SK-N-MC (cell line): ENCODE measurements at regions not wholly inside any gene's neighbourhood (a gene's known extent, or its start where the extent isn't known, plus 50 kb on each side); places are given as distances from the start of the nearest gene placed in this dataset.
A peak's percentile ranks its signal among the peaks of the same experiment; 100 is the strongest.
"Not testable (repeated sequence)": the region's sequence is repeated elsewhere in the genome, so short reads cannot be mapped to it uniquely, and the experiment has no call there.

Experiments used
- DNase-seq: peaks from one replicate; pipeline ENCODE4 v3.0.0-alpha.2; 2011; ENCODE audit warnings: low read depth, low spot score
- H3K27ac ChIP-seq: fragments of 200-600 bp; sonication (generic); 2 replicates; pipeline ENCODE4 v1.5.1; 2016; ENCODE audit warnings: mixed run types
- H3K36me3 ChIP-seq: fragments of 200-600 bp; sonication (generic); 2 replicates; pipeline ENCODE4 v1.6.1; 2017; ENCODE audit warnings: antibody characterized with exemption, low read length, mixed read lengths; ENCODE audit not compliant: insufficient read depth
- H3K4me3 ChIP-seq: fragments of 200-600 bp; sonication (generic); 2 replicates; pipeline ENCODE4 v1.5.1; 2016
- H3K9ac ChIP-seq: fragments of 200-600 bp; sonication (generic); 2 replicates; pipeline ENCODE4 v1.8.0; 2017; ENCODE audit warnings: mixed run types, mixed read lengths; ENCODE audit not compliant: insufficient read length
- H3K9me3 ChIP-seq: fragments of 200-600 bp; sonication (generic); 2 replicates; pipeline ENCODE4 v1.6.1; 2017; ENCODE audit warnings: low read depth, mild to moderate bottlenecking, antibody characterized with exemption, low read length, moderate library complexity, mixed read lengths
- EZH2 ChIP-seq: fragments of 200-600 bp; sonication (generic); IDR thresholded peaks from one replicate; pipeline ENCODE4 v1.6.1; 2017; ENCODE audit warnings: antibody characterized with exemption
- FOXP2 ChIP-seq: optimal IDR thresholded peaks from 2 replicates; pipeline ENCODE3; 2011; ENCODE audit warnings: mild to moderate bottlenecking, moderate library complexity; ENCODE audit not compliant: insufficient read depth; ENCODE audit errors: extremely low read length, control extremely low read depth
- POLR2AphosphoS5 ChIP-seq: IDR thresholded peaks from 2 replicates; pipeline ENCODE4 v1.6.1; 2012; ENCODE audit warnings: mild to moderate bottlenecking, low read depth, low read length, borderline replicate concordance

GRCh38 chr10:64196638-64197315, 675.6 kb downstream of the REEP3 start:
- H3K36me3 ChIP-seq = no peaks in the 10 kb centered on the region
- H3K9me3 ChIP-seq = no peaks in the 10 kb centered on the region
- no peak overlapping the region for H3K9ac ChIP-seq
- no peak overlapping the region for H3K27ac ChIP-seq
- DNase-seq = no peak
- no peak for TF ChIP-seq FOXP2
- no peak for TF ChIP-seq EZH2
- TF ChIP-seq POLR2AphosphoS5 = no peak
- no peak overlapping the region for H3K4me3 ChIP-seq

GRCh38 chr10:64201936-64202335, 680.7 kb downstream of the REEP3 start:
- Histone ChIP-seq H3K27ac (no peak overlapping the region), H3K4me3 (no peak overlapping the region), H3K36me3 (no peaks in the 10 kb centered on the region), H3K9me3 (no peaks in the 10 kb centered on the region), H3K9ac (no peak overlapping the region)
- no peak for DNase-seq
- no peak for TF ChIP-seq FOXP2
- TF ChIP-seq POLR2AphosphoS5 = no peak
- TF ChIP-seq EZH2 = no peak

- H3K27ac ChIP-seq, DNase-seq: not testable (repeated sequence)
Observed at GRCh38 chr10:64204504-64204903, 683.3 kb downstream of the REEP3 start.

DNA sequence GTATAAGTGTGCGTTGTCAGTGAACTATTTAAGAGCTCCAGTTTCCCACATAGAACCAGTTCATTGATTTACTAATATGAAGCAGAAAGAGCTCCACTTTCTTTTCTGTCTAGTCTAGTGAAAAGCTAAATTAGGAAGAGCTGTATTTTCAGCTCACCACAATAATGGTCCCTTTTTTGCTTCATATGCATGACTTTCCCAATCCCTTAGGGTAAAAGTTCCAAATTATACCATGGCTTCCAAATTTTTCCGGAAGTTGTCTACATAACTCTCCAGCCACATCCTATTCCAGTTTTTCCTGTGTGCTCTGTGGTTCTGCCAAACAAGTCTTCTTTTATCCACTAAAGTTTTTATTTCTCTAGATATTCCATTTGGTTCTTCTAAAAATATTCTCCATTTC, 685.2 kb downstream of the REEP3 start:
- TF ChIP-seq POLR2AphosphoS5 (no peak), FOXP2 (no peak), EZH2 (no peak)
- Histone ChIP-seq H3K36me3 (no peaks in the 10 kb centered on the region), H3K27ac (no peak overlapping the region), H3K4me3 (no peak overlapping the region), H3K9ac (no peak overlapping the region), H3K9me3 (no peaks in the 10 kb centered on the region)
- peak; percentile 5 for DNase-seq

More at GRCh38 chr10:64204504-64204903, 683.3 kb downstream of the REEP3 start:
- H3K9me3 ChIP-seq, H3K4me3 ChIP-seq, H3K9ac ChIP-seq, H3K36me3 ChIP-seq: not testable (repeated sequence)

DNA sequence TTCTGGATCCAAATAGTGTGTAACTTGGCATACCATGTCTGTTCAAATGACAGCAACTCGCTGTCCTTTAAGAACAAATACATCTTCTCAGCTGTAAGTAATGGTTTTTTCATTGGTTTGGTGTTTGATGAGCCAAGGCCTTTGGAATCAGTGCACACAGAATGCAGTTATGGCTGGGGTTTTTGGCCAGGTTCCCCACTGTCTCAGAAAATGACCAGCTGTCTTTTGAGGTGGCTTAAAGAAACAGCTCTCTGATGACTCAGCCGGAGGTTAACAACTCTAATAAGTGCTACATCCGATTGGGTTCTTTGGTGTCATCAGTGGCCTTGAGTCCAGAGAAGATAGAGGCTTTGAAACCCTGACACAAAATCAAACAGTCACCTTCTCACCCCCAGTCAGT, 688.4 kb downstream of the REEP3 start:
- H3K9me3 ChIP-seq = no peaks in the 10 kb centered on the region
- no peak for TF ChIP-seq POLR2AphosphoS5
- no peak for TF ChIP-seq EZH2
- TF ChIP-seq FOXP2 = no peak
- no peak overlapping the region for H3K27ac ChIP-seq
- no peak overlapping the region for H3K4me3 ChIP-seq
- no peak overlapping the region for H3K9ac ChIP-seq
- no peak for DNase-seq
- no peaks in the 10 kb centered on the region for H3K36me3 ChIP-seq

- TF ChIP-seq POLR2AphosphoS5 (no peak), EZH2 (no peak), FOXP2 (no peak)
- Histone ChIP-seq H3K9ac (no peak overlapping the region), H3K9me3 (no peaks in the 10 kb centered on the region), H3K4me3 (no peak overlapping the region), H3K36me3 (no peaks in the 10 kb centered on the region), H3K27ac (no peak overlapping the region)
- DNase-seq = no peak
Observed at GRCh38 chr10:64210211-64210610, 689.0 kb downstream of the REEP3 start.

- no peak for DNase-seq
- no peak overlapping the region for H3K4me3 ChIP-seq
- TF ChIP-seq EZH2 (no peak), FOXP2 (no peak), POLR2AphosphoS5 (no peak)
- no peaks in the 10 kb centered on the region for H3K36me3 ChIP-seq
- no peak overlapping the region for H3K27ac ChIP-seq
- H3K9me3 ChIP-seq = no peaks in the 10 kb centered on the region
- no peak overlapping the region for H3K9ac ChIP-seq
Observed at GRCh38 chr10:64211466-64211865, 690.3 kb downstream of the REEP3 start.

GRCh38 chr10:64215088-64215487, 693.9 kb downstream of the REEP3 start:
- no peak overlapping the region for H3K27ac ChIP-seq
- DNase-seq = no peak
- no peak for TF ChIP-seq EZH2
- no peak for TF ChIP-seq POLR2AphosphoS5
- no peak for TF ChIP-seq FOXP2
- H3K9ac ChIP-seq = no peak overlapping the region
- no peaks in the 10 kb centered on the region for H3K9me3 ChIP-seq
- H3K36me3 ChIP-seq = no peaks in the 10 kb centered on the region
- no peak overlapping the region for H3K4me3 ChIP-seq
